ENCODE measurements at regions not wholly inside any gene's neighbourhood (a gene's known extent, or its start where the extent isn't known, plus 50 kb on each side); places are given as distances from the start of the nearest gene placed in this dataset.

- TF ChIP-seq, protein P1, sequence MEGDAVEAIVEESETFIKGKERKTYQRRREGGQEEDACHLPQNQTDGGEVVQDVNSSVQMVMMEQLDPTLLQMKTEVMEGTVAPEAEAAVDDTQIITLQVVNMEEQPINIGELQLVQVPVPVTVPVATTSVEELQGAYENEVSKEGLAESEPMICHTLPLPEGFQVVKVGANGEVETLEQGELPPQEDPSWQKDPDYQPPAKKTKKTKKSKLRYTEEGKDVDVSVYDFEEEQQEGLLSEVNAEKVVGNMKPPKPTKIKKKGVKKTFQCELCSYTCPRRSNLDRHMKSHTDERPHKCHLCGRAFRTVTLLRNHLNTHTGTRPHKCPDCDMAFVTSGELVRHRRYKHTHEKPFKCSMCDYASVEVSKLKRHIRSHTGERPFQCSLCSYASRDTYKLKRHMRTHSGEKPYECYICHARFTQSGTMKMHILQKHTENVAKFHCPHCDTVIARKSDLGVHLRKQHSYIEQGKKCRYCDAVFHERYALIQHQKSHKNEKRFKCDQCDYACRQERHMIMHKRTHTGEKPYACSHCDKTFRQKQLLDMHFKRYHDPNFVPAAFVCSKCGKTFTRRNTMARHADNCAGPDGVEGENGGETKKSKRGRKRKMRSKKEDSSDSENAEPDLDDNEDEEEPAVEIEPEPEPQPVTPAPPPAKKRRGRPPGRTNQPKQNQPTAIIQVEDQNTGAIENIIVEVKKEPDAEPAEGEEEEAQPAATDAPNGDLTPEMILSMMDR (IDR thresholded peaks at IDR 0.05) = no peak
- TF ChIP-seq POLR2A (IDR thresholded peaks at IDR 0.05) = no peak
These were observed 262.8 kb upstream of the VCX start for GRCh38 chrX:7580127-7580526.
